HEK293 (cell line): ENCODE measurements at regions not wholly inside any gene's neighbourhood (a gene's known extent, or its start where the extent isn't known, plus 50 kb on each side); places are given as distances from the start of the nearest gene placed in this dataset.

Source experiments
- CTCF ChIP-seq: fragments of 450-650 bp; formaldehyde crosslinking; IDR thresholded peaks from 2 replicates; pipeline ENCODE4 v1.5.1; 2016; ENCODE audit warnings: missing biosample characterization, missing genetic modification characterization
- HOXA7 ChIP-seq: sonication (generic); formaldehyde crosslinking; IDR thresholded peaks from 2 replicates; pipeline ENCODE4 v1.8.1; 2022; ENCODE audit warnings: missing genetic modification reagents, borderline replicate concordance
- ZEB2 ChIP-seq: fragments of 450-650 bp; formaldehyde crosslinking; IDR thresholded peaks from 2 replicates; pipeline ENCODE4 v1.5.1; 2016; ENCODE audit warnings: missing biosample characterization, missing genetic modification characterization
- ZFP41 ChIP-seq: fragments of 450-650 bp; formaldehyde crosslinking; IDR thresholded peaks from 2 replicates; pipeline ENCODE4 v1.5.1; 2016; ENCODE audit warnings: missing biosample characterization, missing genetic modification characterization, borderline replicate concordance
- ZNF510 ChIP-seq: fragments of 450-650 bp; formaldehyde crosslinking; IDR thresholded peaks from 2 replicates; pipeline ENCODE4 v1.5.1; 2018; ENCODE audit warnings: mild to moderate bottlenecking, missing genetic modification characterization, missing biosample characterization; ENCODE audit not compliant: insufficient replicate concordance
- ZNF549 ChIP-seq: fragments of 450-650 bp; IDR thresholded peaks from 2 replicates; pipeline ENCODE4 v1.5.1; 2018; ENCODE audit warnings: missing biosample characterization, missing genetic modification characterization, mild to moderate bottlenecking, inconsistent platforms, moderate library complexity
- TF ChIP-seq, protein P1 (sequence below): fragments of 450-650 bp; formaldehyde crosslinking; IDR thresholded peaks from 2 replicates; pipeline ENCODE4; 2016; ENCODE audit warnings: missing biosample characterization, missing genetic modification characterization
- TF ChIP-seq, protein P2 (sequence below): fragments of 450-650 bp; formaldehyde crosslinking; IDR thresholded peaks from 2 replicates; pipeline ENCODE4 v1.5.1; 2016; ENCODE audit warnings: missing biosample characterization, missing genetic modification characterization, low read depth

DNA sequence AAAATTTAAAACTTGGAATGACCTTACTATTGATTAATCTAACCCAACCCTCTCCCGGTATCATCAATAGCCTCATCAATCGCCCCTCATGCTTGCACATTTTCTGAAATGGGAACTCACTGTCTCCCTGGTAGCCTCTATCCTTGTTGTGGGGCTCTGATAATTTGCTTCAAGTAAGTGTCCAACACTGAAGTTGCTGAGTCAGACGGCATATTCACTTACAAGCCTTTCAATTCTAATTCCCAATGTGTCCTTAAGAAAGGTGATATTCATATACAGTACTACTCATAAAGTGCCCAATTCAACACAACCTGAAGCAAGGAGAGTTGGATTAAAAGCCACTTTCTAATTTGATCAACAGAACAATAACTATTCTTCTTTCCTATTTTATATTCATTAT lies 1146.1 kb upstream of the TMEM132C start:
- TF ChIP-seq, protein P1, sequence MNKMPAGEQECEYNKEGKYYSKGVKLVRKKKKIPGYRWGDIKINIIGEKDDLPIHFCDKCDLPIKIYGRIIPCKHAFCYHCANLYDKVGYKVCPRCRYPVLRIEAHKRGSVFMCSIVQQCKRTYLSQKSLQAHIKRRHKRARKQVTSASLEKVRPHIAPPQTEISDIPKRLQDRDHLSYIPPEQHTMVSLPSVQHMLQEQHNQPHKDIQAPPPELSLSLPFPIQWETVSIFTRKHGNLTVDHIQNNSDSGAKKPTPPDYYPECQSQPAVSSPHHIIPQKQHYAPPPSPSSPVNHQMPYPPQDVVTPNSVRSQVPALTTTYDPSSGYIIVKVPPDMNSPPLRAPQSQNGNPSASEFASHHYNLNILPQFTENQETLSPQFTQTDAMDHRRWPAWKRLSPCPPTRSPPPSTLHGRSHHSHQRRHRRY (tag by site-specific recombination), result no peak
- no peak for TF ChIP-seq ZEB2 (tag by site-specific recombination)
- no peak for TF ChIP-seq ZNF549
- no peak for TF ChIP-seq CTCF
- TF ChIP-seq ZFP41 (tag by site-specific recombination), result no peak
- no peak for TF ChIP-seq HOXA7
- TF ChIP-seq, protein P2, sequence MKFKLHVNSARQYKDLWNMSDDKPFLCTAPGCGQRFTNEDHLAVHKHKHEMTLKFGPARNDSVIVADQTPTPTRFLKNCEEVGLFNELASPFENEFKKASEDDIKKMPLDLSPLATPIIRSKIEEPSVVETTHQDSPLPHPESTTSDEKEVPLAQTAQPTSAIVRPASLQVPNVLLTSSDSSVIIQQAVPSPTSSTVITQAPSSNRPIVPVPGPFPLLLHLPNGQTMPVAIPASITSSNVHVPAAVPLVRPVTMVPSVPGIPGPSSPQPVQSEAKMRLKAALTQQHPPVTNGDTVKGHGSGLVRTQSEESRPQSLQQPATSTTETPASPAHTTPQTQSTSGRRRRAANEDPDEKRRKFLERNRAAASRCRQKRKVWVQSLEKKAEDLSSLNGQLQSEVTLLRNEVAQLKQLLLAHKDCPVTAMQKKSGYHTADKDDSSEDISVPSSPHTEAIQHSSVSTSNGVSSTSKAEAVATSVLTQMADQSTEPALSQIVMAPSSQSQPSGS, result no peak
- no peak for TF ChIP-seq ZNF510 (tag by site-specific recombination)
